ENCODE measurements at regions not wholly inside any gene's neighbourhood (a gene's known extent, or its start where the extent isn't known, plus 50 kb on each side); places are given as distances from the start of the nearest gene placed in this dataset.
A peak's percentile ranks its signal among the peaks of the same experiment; 100 is the strongest.

DNA sequence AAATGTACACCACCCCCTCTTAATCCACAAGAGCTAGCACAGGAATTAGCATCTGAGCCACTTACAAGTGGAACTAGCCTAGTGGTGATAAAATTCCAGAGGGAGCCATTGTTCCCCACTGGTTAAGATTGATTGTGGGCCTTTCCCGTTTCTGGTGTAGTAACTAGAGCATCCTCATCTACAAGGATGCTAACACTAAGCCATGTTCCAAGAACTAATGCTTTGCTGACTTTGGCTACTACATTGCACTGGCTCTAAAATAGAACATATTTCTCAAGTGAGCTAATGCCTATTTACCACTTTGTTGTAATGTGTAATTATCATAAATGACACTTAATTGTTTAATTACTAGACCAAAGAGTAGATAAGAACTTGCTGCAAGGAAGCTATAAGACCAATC, 143.7 kb downstream of the FZD1 start:
- Histone ChIP-seq H3K4me1 (no peaks in the 10 kb centered on the region), H3K4me3 (no peak overlapping the region), H3K9me3 (replicated peaks) (no peaks in the 10 kb centered on the region), H3K27ac (no peak overlapping the region), H3K27me3 (no peaks in the 10 kb centered on the region), H3K36me3 (no peaks in the 10 kb centered on the region)
- DNase-seq, result no peak

DNA sequence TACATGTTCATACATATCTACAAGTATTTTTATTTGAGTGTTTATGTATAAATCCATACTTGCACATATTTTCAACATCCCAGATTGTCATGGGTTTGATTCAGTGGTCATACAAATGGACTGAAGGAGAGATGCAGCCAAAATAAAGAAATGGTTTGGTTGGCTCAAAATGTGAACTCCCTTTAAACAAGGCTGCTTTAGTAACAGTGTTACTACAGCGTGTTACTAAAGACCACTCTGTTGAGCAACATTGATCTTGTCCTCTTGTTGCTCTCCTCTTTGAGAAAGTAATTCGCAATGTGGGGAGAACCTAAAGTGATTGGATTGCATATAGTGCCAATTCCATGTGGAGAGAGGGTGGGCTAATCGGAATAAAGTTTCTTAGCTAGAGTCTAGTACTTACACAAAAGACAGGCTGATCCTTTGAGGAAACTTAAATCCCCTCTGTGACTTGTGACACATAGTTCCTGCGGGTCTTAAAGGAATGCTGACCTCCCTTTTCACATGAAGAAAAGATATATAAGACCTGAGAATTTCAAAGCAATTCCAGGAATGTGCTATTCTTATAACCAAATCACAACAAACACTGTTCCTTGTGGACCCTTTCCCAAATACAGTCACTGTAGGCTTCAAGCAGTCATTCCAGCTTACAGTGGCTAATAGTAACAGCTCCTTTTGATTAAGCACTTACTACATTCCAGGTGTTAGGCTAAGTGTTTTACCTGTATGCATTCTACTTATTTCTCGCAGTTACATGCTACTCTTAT, 144.3 kb downstream of the FZD1 start:
- Histone ChIP-seq H3K27ac (no peak overlapping the region), H3K36me3 (no peaks in the 10 kb centered on the region), H3K27me3 (no peaks in the 10 kb centered on the region), H3K9me3 (replicated peaks) (no peaks in the 10 kb centered on the region), H3K4me3 (no peak overlapping the region), H3K4me1 (no peaks in the 10 kb centered on the region)
- DNase-seq, result no peak

DNA sequence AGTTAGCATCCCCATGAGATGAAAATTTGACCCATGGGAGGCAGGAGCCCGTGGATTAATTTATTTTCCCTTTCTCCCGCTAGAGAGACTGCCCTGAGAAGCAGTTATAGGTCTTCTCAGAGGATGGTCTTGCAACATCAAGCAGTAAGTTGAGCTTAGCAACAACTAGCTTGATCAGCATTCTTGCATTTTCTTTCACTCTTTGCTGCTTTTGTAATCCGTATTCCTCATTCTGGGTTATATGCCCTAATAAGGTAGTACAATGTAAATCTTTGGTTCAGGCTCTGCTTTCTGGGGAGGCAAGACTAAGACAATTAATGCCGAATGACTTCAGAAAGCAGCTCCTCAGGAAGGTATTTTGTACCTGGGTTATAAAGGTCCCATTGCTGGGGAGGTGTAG, 146.8 kb downstream of the FZD1 start:
- H3K36me3 ChIP-seq, result no peaks in the 10 kb centered on the region
- no peak overlapping the region for H3K27ac ChIP-seq
- H3K4me1 ChIP-seq, result no peaks in the 10 kb centered on the region
- no peak for DNase-seq
- no peak overlapping the region for H3K4me3 ChIP-seq
- H3K9me3 ChIP-seq (replicated peaks), result no peaks in the 10 kb centered on the region
- H3K27me3 ChIP-seq, result no peaks in the 10 kb centered on the region

- Histone ChIP-seq H3K36me3 (no peaks in the 10 kb centered on the region), H3K27ac (no peak overlapping the region), H3K9me3 (replicated peaks) (no peaks in the 10 kb centered on the region), H3K4me1 (no peaks in the 10 kb centered on the region), H3K4me3 (no peak overlapping the region), H3K27me3 (no peaks in the 10 kb centered on the region)
- DNase-seq, result no peak
These were observed 148.1 kb downstream of the FZD1 start for GRCh38 chr7:91412298-91412697.

- Histone ChIP-seq H3K4me1 (no peaks in the 10 kb centered on the region), H3K4me3 (no peak overlapping the region), H3K27ac (no peak overlapping the region), H3K27me3 (no peaks in the 10 kb centered on the region), H3K36me3 (no peaks in the 10 kb centered on the region), H3K9me3 (replicated peaks) (no peaks in the 10 kb centered on the region)
- no peak for DNase-seq
These were observed 150.5 kb downstream of the FZD1 start for GRCh38 chr7:91414734-91415133.

GRCh38 chr7:91416155-91416865, 152.1 kb downstream of the FZD1 start:
- no peaks in the 10 kb centered on the region for H3K36me3 ChIP-seq
- no peak for DNase-seq
- H3K27ac ChIP-seq, result no peak overlapping the region
- H3K4me3 ChIP-seq, result no peak overlapping the region
- no peaks in the 10 kb centered on the region for H3K27me3 ChIP-seq
- H3K9me3 ChIP-seq (replicated peaks), result no peaks in the 10 kb centered on the region
- H3K4me1 ChIP-seq, result no peaks in the 10 kb centered on the region

DNA sequence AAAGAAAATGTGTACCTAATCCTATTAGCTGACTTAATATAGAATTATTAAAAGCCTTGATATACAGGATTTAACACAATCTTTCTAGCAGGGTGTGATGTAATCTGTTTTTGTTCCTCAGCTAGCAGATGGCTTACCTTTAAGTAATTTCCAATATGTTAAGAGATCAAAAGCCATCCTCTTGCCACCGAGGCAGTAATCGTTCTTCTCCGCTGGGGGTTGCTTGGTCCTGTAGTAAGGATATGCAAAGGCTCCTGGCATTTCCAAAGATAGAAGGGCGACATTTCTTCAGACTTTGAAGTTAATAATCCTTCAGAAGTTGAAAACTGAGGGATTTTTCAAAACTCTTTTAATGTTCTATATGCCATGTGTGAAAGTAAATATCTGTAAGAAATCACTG, 156.4 kb downstream of the FZD1 start:
- Histone ChIP-seq H3K4me1 (no peaks in the 10 kb centered on the region), H3K4me3 (no peak overlapping the region), H3K27ac (no peak overlapping the region), H3K27me3 (no peaks in the 10 kb centered on the region), H3K36me3 (no peaks in the 10 kb centered on the region), H3K9me3 (replicated peaks) (no peaks in the 10 kb centered on the region)
- DNase-seq, result no peak

DNA sequence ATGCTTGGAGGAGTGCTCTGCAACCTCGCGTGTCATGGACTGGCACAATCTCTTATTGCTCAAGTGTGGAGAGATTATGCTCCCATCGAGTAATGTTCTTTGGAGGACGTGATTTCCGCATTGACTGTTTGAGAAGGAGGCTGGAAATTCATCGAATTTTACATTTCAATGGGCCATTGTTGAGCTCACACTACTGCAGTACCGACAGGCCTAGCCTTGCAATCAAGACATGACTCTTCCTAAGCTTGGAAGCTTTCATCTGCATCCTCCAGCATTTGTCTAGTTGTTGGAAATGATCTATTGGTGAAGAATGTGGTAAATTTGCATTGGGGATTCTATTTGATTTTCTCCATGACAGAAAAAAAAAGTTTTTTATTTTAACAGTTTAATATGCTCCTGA, 156.8 kb downstream of the FZD1 start:
- Histone ChIP-seq H3K9me3 (replicated peaks) (no peaks in the 10 kb centered on the region), H3K27me3 (no peaks in the 10 kb centered on the region)
- DNase-seq, result no peak

GRCh38 chr7:91424371-91424770, 160.1 kb downstream of the FZD1 start:
- Histone ChIP-seq H3K9me3 (replicated peaks) (no peaks in the 10 kb centered on the region), H3K4me3 (no peak overlapping the region), H3K36me3 (no peaks in the 10 kb centered on the region), H3K4me1 (no peaks in the 10 kb centered on the region), H3K27me3 (no peaks in the 10 kb centered on the region), H3K27ac (no peak overlapping the region)
- peak in 1 of 2 experiments; percentile 22 for DNase-seq

More for the DNA sequence above, 156.8 kb downstream of the FZD1 start:
- H3K4me1 ChIP-seq, result no peaks in the 10 kb centered on the region
- H3K4me3 ChIP-seq, result no peak overlapping the region
- H3K27ac ChIP-seq, result no peak overlapping the region
- no peaks in the 10 kb centered on the region for H3K36me3 ChIP-seq

DNA sequence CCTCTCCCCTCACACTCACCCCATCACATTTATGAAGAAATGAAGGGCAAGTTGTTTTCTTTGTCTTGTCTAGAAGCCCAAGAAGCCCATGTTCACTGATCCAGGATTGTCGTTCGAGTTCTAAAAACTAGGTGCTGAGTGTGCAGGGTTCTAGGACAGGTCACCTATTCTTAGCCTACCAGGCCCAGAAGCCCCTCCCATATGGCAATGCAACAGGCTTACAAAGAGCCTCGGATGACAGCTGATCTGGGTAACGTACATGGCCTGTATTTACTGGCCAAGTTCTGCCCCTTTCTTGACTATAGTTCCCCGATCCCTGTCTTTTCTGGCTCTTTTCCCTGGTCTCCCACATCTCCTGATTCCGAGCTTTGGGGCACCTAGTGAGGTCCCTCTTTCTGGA, 160.9 kb downstream of the FZD1 start:
- DNase-seq, result no peak
- Histone ChIP-seq H3K4me3 (no peak overlapping the region), H3K27ac (no peak overlapping the region), H3K36me3 (no peaks in the 10 kb centered on the region), H3K9me3 (replicated peaks) (no peaks in the 10 kb centered on the region), H3K27me3 (no peaks in the 10 kb centered on the region), H3K4me1 (no peaks in the 10 kb centered on the region)

DNA sequence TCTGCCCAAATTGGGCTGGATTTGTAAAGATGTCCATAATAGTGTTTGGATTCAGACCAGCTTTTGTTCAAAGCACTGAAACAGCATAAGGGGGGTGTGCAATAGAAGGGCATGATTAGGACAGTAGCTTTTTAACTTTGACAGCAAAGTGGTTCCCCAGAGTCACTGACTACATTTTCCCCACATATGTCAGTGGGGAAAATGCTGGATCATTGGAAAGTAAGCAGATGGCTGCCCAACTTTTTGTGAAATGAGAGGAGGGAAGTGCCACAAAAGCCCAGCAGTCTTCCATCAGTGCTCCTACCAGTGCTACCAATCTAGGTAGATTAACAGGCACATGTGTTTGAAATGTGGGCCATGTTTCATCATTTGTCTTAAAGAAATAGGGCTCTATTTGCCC, 162.8 kb downstream of the FZD1 start:
- no peak for DNase-seq
- H3K36me3 ChIP-seq, result no peaks in the 10 kb centered on the region
- H3K4me1 ChIP-seq, result no peaks in the 10 kb centered on the region
- no peak overlapping the region for H3K4me3 ChIP-seq
- no peak overlapping the region for H3K27ac ChIP-seq
- no peaks in the 10 kb centered on the region for H3K9me3 ChIP-seq (replicated peaks)
- no peaks in the 10 kb centered on the region for H3K27me3 ChIP-seq

DNA sequence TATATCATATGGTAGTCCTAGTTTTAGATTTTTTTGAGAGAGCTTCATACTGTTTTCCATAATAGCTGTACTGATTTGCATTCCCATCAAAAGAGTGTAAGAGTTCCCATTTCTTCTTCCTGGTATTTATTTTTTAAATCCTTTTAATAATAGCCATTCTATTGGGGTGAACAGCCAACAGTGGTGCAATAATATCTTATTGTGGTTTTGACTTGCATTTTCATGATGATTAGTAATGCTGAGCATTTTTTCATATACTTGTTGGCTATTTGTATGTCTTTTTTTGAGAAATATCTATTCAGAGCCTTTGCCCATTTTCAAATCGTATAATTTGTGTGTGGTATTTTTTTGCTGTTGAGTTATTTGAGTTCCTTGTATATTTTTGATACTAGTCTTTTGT, 167.4 kb downstream of the FZD1 start:
- no peak for DNase-seq
- H3K27ac ChIP-seq, result no peak overlapping the region
- H3K9me3 ChIP-seq (replicated peaks), result no peaks in the 10 kb centered on the region
- H3K36me3 ChIP-seq, result no peaks in the 10 kb centered on the region
- H3K4me1 ChIP-seq, result peaks cover 5% of the 10 kb centered on the region
- H3K27me3 ChIP-seq, result no peaks in the 10 kb centered on the region
- H3K4me3 ChIP-seq, result no peak overlapping the region

- H3K9me3 ChIP-seq (replicated peaks), result no peaks in the 10 kb centered on the region
- no peak for DNase-seq
- H3K4me1 ChIP-seq, result peaks cover 10% of the 10 kb centered on the region
- H3K27ac ChIP-seq, result no peak overlapping the region
- no peaks in the 10 kb centered on the region for H3K36me3 ChIP-seq
- no peak overlapping the region for H3K4me3 ChIP-seq
- no peaks in the 10 kb centered on the region for H3K27me3 ChIP-seq
These were observed 170.6 kb downstream of the FZD1 start for GRCh38 chr7:91434836-91435235.

DNA sequence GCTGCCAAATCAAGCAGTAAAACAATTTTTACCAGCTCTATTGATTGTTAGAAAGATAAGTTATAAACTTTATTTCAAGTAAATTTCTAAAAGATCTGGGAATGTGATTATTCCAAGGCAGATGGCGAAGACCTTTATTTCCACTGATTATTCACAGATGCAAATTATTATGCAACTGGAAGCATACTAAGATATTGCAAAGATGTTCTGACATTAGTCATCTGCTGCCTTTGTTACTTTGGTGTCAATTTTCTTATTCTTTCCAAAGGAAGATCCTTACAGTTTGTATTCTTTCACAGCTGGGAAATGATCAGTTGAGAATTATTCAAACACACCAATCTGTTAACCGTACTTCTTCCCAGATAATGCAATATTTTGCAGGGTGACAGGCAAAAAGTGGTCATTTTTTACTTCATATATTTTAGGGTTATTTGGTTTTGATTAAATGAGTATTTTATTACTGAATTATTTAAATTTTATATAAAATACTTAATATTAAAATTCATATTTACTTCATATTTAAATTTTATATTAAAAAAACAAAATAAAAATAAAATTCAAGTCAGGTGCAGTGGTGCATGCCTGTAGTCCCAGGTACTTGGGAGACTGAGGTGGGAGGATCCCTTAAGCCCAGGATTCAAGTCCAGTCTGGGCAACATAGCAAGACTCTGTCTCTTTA, 171.3 kb downstream of the FZD1 start:
- no peaks in the 10 kb centered on the region for H3K36me3 ChIP-seq
- H3K27me3 ChIP-seq, result no peaks in the 10 kb centered on the region
- DNase-seq, result no peak
- no peaks in the 10 kb centered on the region for H3K9me3 ChIP-seq (replicated peaks)
- H3K27ac ChIP-seq, result no peak overlapping the region
- H3K4me1 ChIP-seq, result peaks cover 10% of the 10 kb centered on the region
- H3K4me3 ChIP-seq, result no peak overlapping the region

- H3K4me3 ChIP-seq, result no peak overlapping the region
- no peaks in the 10 kb centered on the region for H3K36me3 ChIP-seq
- H3K27me3 ChIP-seq, result no peaks in the 10 kb centered on the region
- no peak overlapping the region for H3K27ac ChIP-seq
- DNase-seq, result peak; percentile 68 to 84
- H3K4me1 ChIP-seq, result peaks cover 10% of the 10 kb centered on the region
- H3K9me3 ChIP-seq (replicated peaks), result no peaks in the 10 kb centered on the region
These were observed 172.4 kb downstream of the FZD1 start for GRCh38 chr7:91436655-91437054.
